ENCODE measurements at regions not wholly inside any gene's neighbourhood (a gene's known extent, or its start where the extent isn't known, plus 50 kb on each side); places are given as distances from the start of the nearest gene placed in this dataset.

DNA sequence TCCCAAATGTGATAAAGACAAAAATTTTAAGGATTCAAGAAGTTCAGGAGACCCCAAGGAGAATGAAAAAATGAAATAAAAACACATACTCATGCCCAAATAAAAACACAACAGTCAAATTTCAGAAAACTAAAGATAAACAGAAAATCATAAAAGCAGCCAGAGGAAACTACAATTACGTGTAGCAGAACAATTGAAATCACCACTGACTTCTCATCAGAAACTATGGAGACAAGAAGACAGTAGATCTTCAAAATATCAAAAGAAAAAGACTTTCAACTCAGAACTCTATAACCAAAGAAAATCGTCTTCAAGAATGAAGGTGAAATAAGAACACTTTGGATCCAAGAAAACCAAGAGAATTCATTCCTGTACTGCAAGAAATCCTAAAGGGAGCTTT is 54.9 kb downstream of the DIO3 start:
- no peak for DNase-seq (ENCODE audit: low spot score in 2 of 2)
- Mint-ChIP-seq H3K9me3 (peaks cover 7% of the 10 kb centered on the region), H3K4me1 (peaks cover 2% of the 10 kb centered on the region), H3K36me3 (no peaks in the 10 kb centered on the region), H3K27me3 (peaks cover 5% of the 10 kb centered on the region), H3K27ac (peak overlapping the region; percentile 62), H3K4me3 (no peak overlapping the region)
- ATAC-seq (ENCODE audit: low read depth): no peak

DNA sequence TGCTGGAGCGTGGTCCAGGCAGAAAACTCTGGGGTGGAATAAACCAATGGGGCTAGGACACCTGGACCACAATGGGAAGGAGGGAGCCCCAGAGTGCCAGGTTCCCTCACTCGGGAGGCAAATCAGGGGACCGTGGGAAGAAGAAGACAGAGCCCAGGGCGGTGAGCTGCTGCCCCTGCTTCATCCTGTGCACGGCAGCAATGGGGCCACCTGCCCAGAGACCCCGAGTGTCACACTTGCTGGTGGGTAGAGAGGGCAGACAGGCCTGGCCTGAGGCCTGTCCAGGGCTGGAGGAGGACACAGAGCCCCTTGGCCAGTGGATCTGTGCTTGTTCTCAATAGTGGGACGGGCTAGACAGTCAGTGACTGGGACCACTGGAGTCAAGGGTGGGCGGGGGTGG is 58.2 kb downstream of the DIO3 start:
- no peak for ATAC-seq (ENCODE audit: low read depth)
- Mint-ChIP-seq H3K27me3 (peaks cover 10% of the 10 kb centered on the region), H3K27ac (no peak overlapping the region), H3K36me3 (no peaks in the 10 kb centered on the region), H3K4me1 (peaks cover 2% of the 10 kb centered on the region), H3K9me3 (peaks cover 7% of the 10 kb centered on the region), H3K4me3 (no peak overlapping the region)
- DNase-seq (ENCODE audit: low spot score in 2 of 2): no peak

GRCh38 chr14:101620031-101620788 is 58.9 kb downstream of the DIO3 start:
- Mint-ChIP-seq H3K36me3 (no peaks in the 10 kb centered on the region), H3K4me1 (peaks cover 2% of the 10 kb centered on the region), H3K27me3 (peaks cover 10% of the 10 kb centered on the region), H3K9me3 (peaks cover 7% of the 10 kb centered on the region), H3K4me3 (no peak overlapping the region), H3K27ac (no peak overlapping the region)
- ATAC-seq (ENCODE audit: low read depth) (no peak), DNase-seq (ENCODE audit: low spot score in 2 of 2) (no peak)

DNA sequence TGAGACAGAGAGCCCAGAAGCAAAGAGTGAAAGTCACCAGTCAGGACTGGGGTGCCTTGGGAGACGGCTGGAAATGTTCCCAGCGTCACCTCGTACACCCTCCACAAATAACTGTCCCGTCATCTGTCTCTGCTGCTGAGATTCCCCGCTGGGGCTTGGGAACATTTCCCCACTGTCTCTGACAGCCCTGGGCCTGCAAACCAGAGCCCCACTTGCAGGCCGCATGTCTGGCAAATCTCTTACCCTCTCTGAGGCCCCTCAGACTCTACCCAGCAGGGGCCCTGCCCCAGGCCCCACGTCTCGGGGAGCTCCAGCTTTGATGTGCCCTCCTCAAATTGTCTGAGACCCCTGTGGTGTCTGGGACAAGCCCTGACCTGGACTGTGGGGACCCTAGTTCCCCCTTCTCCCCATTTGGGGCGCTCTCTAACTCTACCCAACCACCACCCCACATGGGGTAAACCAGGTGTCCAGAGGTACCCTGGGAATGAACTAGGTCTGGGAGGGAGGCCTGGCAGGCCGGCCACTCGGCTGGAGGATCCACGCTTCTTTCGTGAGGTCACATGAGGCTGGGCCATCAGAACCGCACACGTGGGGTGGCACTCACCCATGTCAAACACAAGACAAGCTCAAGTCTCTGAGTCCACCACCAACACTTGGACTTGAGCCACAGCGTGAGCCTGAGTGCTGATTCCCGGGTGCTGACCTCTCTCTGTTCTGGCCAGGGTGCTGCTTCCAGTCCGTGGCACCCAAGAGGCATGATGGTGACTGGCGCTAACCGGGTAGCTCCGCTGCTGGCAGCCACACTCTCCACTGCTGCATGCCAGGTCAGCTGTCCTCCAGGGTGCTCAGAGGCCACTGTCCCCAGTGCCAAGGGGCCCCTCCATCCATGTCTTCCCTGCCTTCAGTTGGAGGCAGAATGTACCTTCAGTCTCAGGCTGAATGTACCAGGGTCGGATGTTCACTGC is 59.8 kb downstream of the DIO3 start:
- Mint-ChIP-seq H3K4me3 (no peak overlapping the region), H3K27ac (no peak overlapping the region), H3K9me3 (peaks cover 2% of the 10 kb centered on the region), H3K27me3 (peaks cover 14% of the 10 kb centered on the region), H3K36me3 (no peaks in the 10 kb centered on the region), H3K4me1 (no peaks in the 10 kb centered on the region)
- ATAC-seq (ENCODE audit: low read depth): no peak
- DNase-seq (ENCODE audit: low spot score in 2 of 2): no peak

- no peaks in the 10 kb centered on the region for H3K4me1 Mint-ChIP-seq
- ATAC-seq (ENCODE audit: low read depth) (no peak), DNase-seq (ENCODE audit: low spot score in 2 of 2) (no peak)
- no peak overlapping the region for H3K27ac Mint-ChIP-seq
- peaks cover 14% of the 10 kb centered on the region for H3K27me3 Mint-ChIP-seq
- H3K4me3 Mint-ChIP-seq: no peak overlapping the region
- peaks cover 2% of the 10 kb centered on the region for H3K9me3 Mint-ChIP-seq
- no peaks in the 10 kb centered on the region for H3K36me3 Mint-ChIP-seq
Measured at GRCh38 chr14:101622251-101623076, 61.2 kb downstream of the DIO3 start.

- Mint-ChIP-seq H3K36me3 (no peaks in the 10 kb centered on the region), H3K27ac (no peak overlapping the region), H3K27me3 (peaks cover 14% of the 10 kb centered on the region), H3K4me1 (no peaks in the 10 kb centered on the region), H3K4me3 (no peak overlapping the region), H3K9me3 (peaks cover 2% of the 10 kb centered on the region)
- ATAC-seq (ENCODE audit: low read depth) (no peak), DNase-seq (ENCODE audit: low spot score in 2 of 2) (no peak)
Measured at GRCh38 chr14:101623077-101623372, 61.7 kb downstream of the DIO3 start.

DNA sequence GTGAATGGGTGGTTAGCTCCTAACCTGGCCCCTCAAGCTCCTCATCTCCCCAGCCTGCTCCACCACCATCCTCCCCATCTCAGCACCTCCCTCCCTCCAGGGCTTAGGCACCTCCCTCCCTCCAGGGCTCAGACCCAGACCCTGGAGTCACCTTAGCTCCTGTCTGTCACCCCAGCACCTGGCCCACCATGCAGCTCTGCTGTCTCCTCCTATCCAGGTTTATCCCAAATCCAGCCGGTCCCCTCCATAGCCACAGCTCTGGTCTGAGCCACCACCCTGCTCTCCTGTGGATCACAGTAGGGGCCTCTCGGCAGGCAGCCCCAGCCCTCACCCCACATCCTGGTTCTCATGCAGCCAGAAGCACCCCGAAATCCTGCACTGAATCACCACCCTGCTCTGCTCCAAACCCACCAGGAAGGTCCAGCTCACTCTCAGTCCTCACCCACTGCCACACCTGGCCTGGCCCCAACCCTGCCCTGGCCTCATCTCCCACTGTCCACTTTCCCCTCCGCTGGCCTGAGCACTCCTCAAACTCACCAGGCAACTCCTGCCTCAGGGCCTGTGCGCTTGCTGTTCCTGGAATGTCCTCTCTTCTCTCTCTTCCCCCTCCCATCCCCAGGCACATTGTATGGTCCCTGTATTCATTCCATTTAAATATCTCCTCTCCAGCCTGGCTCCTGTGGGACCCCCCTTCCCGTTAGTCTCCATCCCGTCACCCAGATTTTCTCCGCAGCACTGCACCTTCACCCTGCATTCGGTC is 62.6 kb downstream of the DIO3 start:
- DNase-seq (ENCODE audit: low spot score in 2 of 2) (no peak), ATAC-seq (ENCODE audit: low read depth) (no peak)
- H3K4me3 Mint-ChIP-seq: no peak overlapping the region
- H3K27me3 Mint-ChIP-seq: peaks cover 14% of the 10 kb centered on the region
- no peaks in the 10 kb centered on the region for H3K36me3 Mint-ChIP-seq
- no peaks in the 10 kb centered on the region for H3K9me3 Mint-ChIP-seq
- H3K27ac Mint-ChIP-seq: no peak overlapping the region
- H3K4me1 Mint-ChIP-seq: no peaks in the 10 kb centered on the region

DNA sequence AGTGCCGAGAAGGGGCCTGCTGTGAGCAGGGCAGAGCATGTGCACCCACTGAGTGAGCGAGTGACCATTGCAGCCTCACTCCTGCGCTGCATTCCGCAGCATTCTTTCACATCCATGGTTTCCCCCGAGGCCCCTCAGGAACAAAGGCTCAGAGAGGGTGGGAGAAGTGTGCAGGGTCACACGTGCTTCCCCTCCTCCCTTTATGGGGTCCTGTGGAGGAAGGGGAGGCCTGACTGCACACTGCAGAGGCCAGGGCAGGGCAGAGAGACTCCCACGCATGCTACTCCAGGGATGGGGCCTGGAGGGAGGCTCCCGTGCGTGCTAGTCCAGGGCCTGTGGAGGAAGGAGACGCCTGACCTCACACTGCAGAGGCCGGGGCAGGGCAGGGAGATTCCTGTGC is 63.2 kb downstream of the DIO3 start:
- DNase-seq (ENCODE audit: low spot score in 2 of 2): no peak
- Mint-ChIP-seq H3K36me3 (no peaks in the 10 kb centered on the region), H3K27me3 (peaks cover 14% of the 10 kb centered on the region), H3K27ac (no peak overlapping the region), H3K9me3 (no peaks in the 10 kb centered on the region), H3K4me3 (no peak overlapping the region), H3K4me1 (no peaks in the 10 kb centered on the region)
- ATAC-seq (ENCODE audit: low read depth): no peak

DNA sequence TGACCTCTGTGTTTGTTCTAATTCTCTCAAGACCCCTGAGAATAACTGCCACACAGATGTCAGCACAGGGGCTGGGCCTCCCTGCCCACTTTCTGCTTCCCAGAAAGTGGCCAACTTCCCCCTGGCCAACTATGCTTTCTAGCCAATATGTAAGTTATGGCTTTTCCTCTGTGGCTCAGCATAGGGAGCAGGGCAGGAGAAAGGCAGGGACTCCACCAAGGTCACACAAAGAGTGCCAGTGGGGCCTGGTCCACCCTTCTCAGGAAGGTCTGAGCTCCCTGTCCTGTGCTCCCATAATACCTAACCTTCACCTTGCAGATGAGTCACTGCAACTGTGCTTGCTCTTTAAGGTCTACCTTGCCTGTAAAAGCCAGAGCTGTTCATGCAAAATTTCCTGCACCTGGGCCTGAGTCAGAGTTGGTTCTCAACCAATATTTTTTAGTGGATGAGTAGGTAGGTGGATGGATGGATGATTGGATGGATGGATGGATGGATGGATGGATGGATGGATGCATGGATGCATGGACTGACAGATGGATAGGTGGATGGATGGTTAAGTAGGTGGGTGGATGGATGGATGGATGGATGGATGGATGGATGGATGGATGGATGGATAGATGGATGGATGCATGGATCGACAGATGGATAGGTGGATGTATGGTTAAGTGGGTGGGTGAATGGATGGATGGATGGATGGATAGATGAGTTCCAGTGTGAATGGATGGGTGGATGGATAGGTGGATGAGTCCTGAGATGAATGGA is 64.2 kb downstream of the DIO3 start:
- H3K9me3 Mint-ChIP-seq: no peaks in the 10 kb centered on the region
- ATAC-seq (ENCODE audit: low read depth) (no peak), DNase-seq (ENCODE audit: low spot score in 2 of 2) (no peak)
- H3K4me3 Mint-ChIP-seq: no peak overlapping the region
- peaks cover 16% of the 10 kb centered on the region for H3K27me3 Mint-ChIP-seq
- no peak overlapping the region for H3K27ac Mint-ChIP-seq
- H3K36me3 Mint-ChIP-seq: no peaks in the 10 kb centered on the region
- no peaks in the 10 kb centered on the region for H3K4me1 Mint-ChIP-seq

DNA sequence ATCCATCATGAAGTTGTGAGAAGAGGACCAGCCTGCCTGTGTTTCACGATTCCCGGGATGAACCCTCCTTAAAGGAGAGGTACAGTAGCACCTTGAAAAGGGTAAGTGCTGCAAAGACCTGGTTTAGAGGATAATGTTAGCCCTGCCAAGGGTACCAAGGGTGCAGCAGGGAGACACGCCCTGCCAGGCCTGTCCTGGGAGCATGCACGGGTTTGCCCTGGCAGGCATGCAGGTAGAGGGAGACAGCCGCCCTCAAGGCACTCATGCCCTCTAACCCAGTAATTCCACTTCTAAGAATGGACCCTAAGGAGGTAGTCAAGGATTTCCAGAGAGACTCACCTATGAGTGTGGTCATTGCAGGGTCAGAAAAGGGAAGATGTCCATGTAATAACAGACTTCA is 65.0 kb downstream of the DIO3 start:
- no peak overlapping the region for H3K4me3 Mint-ChIP-seq
- H3K27me3 Mint-ChIP-seq: peaks cover 17% of the 10 kb centered on the region
- H3K4me1 Mint-ChIP-seq: no peaks in the 10 kb centered on the region
- H3K9me3 Mint-ChIP-seq: no peaks in the 10 kb centered on the region
- DNase-seq (ENCODE audit: low spot score in 2 of 2): no peak
- H3K27ac Mint-ChIP-seq: no peak overlapping the region
- H3K36me3 Mint-ChIP-seq: no peaks in the 10 kb centered on the region
- ATAC-seq (ENCODE audit: low read depth): no peak

GRCh38 chr14:101627915-101628262 is 66.6 kb downstream of the DIO3 start:
- Mint-ChIP-seq H3K27me3 (peaks cover 19% of the 10 kb centered on the region), H3K4me3 (no peak overlapping the region), H3K4me1 (no peaks in the 10 kb centered on the region), H3K36me3 (no peaks in the 10 kb centered on the region), H3K9me3 (no peaks in the 10 kb centered on the region), H3K27ac (no peak overlapping the region)
- ATAC-seq (ENCODE audit: low read depth) (peak; percentile 14), DNase-seq (ENCODE audit: low spot score in 2 of 2) (no peak)

DNA sequence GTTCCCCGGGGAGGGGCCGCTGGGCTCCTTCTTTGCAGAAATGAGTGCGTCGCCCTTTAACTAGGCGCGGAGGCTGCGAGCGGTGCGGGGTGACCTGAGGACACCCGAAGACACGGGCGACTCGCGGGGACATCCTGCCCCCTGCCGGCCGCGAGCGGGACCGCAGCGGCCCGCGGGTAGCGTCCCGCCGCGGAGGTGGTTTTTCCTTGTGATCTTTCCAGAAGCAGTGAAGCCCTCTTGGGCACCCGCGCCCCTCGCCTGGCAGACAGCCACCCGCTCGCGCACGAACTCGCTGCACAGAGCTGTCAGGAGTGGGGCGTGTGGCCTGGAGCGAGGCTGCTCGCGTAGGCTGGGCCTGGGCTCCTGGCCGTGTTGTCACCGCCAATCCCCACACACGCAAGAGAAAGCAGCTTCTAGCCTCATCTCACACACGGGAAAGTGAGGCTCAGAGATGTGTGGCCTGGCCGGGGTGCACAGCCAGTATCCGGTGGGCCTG is 67.2 kb downstream of the DIO3 start:
- no peaks in the 10 kb centered on the region for H3K4me1 Mint-ChIP-seq
- DNase-seq (ENCODE audit: low spot score in 2 of 2) (peak; percentile 64 to 78), ATAC-seq (ENCODE audit: low read depth) (peak; percentile 86)
- H3K4me3 Mint-ChIP-seq: no peak overlapping the region
- no peaks in the 10 kb centered on the region for H3K9me3 Mint-ChIP-seq
- no peaks in the 10 kb centered on the region for H3K36me3 Mint-ChIP-seq
- H3K27me3 Mint-ChIP-seq: peaks cover 17% of the 10 kb centered on the region
- no peak overlapping the region for H3K27ac Mint-ChIP-seq

GRCh38 chr14:101628975-101629374 is 67.7 kb downstream of the DIO3 start:
- no peaks in the 10 kb centered on the region for H3K36me3 Mint-ChIP-seq
- H3K4me1 Mint-ChIP-seq: no peaks in the 10 kb centered on the region
- ATAC-seq (ENCODE audit: low read depth) (no peak), DNase-seq (ENCODE audit: low spot score in 2 of 2) (no peak)
- H3K4me3 Mint-ChIP-seq: no peak overlapping the region
- H3K27ac Mint-ChIP-seq: no peak overlapping the region
- H3K9me3 Mint-ChIP-seq: no peaks in the 10 kb centered on the region
- H3K27me3 Mint-ChIP-seq: peaks cover 16% of the 10 kb centered on the region
